NB4 (cell line): ENCODE measurements at regions not wholly inside any gene's neighbourhood (a gene's known extent, or its start where the extent isn't known, plus 50 kb on each side); places are given as distances from the start of the nearest gene placed in this dataset.
A peak's percentile ranks its signal among the peaks of the same experiment; 100 is the strongest.

ENCODE experiments used
- DNase-seq: peaks from one replicate; pipeline ENCODE4 v3.0.0; 2010; ENCODE audit warnings: low read depth
- H3K4me3 ChIP-seq: one replicate; pipeline ENCODE4 v1.5.1; 2011; ENCODE audit warnings: mild to moderate bottlenecking, low read depth, low read length, moderate library complexity
- CTCF ChIP-seq: IDR thresholded peaks from one replicate; pipeline ENCODE4 v1.5.1; 2012; ENCODE audit warnings: low read depth, low read length
- MAX ChIP-seq: IDR thresholded peaks from 2 replicates; pipeline ENCODE4 v1.6.1; 2011; ENCODE audit warnings: low read depth, low read length
- MYC ChIP-seq: IDR thresholded peaks from 2 replicates; pipeline ENCODE4 v1.6.1; 2011; ENCODE audit warnings: low read depth, low read length
- POLR2A ChIP-seq: IDR thresholded peaks from 2 replicates; pipeline ENCODE4 v1.6.1; 2011; ENCODE audit warnings: mild to moderate bottlenecking; ENCODE audit not compliant: insufficient read length; ENCODE audit errors: extremely low read depth

GRCh38 chr14:22468830-22469229 lies 120.2 kb downstream of the DAD1 start:
- no peak overlapping the region for H3K4me3 ChIP-seq
- no peak for DNase-seq
- TF ChIP-seq POLR2A = no peak
- TF ChIP-seq MAX = no peak
- TF ChIP-seq CTCF = no peak
- TF ChIP-seq MYC = no peak

- DNase-seq = peak; percentile 72
- H3K4me3 ChIP-seq = no peak overlapping the region
- TF ChIP-seq MAX = no peak
- no peak for TF ChIP-seq POLR2A
- no peak for TF ChIP-seq CTCF
- TF ChIP-seq MYC = no peak
Measured at GRCh38 chr14:22466491-22466890, 122.5 kb downstream of the DAD1 start.

GRCh38 chr14:22465201-22465840 lies 123.7 kb downstream of the DAD1 start:
- no peak overlapping the region for H3K4me3 ChIP-seq
- no peak for DNase-seq
- TF ChIP-seq POLR2A = no peak
- TF ChIP-seq CTCF = no peak
- TF ChIP-seq MAX = no peak
- TF ChIP-seq MYC = no peak

- H3K4me3 ChIP-seq = no peak overlapping the region
- TF ChIP-seq POLR2A (no peak), CTCF (no peak), MAX (no peak), MYC (no peak)
- DNase-seq = no peak
Measured at GRCh38 chr14:22464422-22465142, 124.4 kb downstream of the DAD1 start.

GRCh38 chr14:22463763-22464173 lies 125.3 kb downstream of the DAD1 start:
- H3K4me3 ChIP-seq = no peak overlapping the region
- no peak for DNase-seq
- TF ChIP-seq MYC = no peak
- no peak for TF ChIP-seq POLR2A

GRCh38 chr14:22462923-22463322 lies 126.1 kb downstream of the DAD1 start:
- no peak overlapping the region for H3K4me3 ChIP-seq
- no peak for DNase-seq
- TF ChIP-seq CTCF = no peak
- no peak for TF ChIP-seq MAX
- no peak for TF ChIP-seq POLR2A
- TF ChIP-seq MYC = no peak
